H1 (cell line): ENCODE measurements at regions not wholly inside any gene's neighbourhood (a gene's known extent, or its start where the extent isn't known, plus 50 kb on each side); places are given as distances from the start of the nearest gene placed in this dataset.

Experiments
- CBX5 ChIP-seq: fragments of 300-800, 300-1000 bp; sonication (generic); IDR thresholded peaks from 2 replicates; pipeline ENCODE4 v1.7.1; 2016; ENCODE audit warnings: antibody characterized with exemption, low read length, low read depth
- CTCF ChIP-seq, 3 experiments: IDR thresholded peaks; 1 replicate in 2 of 3; 2 replicates in 1 of 3; pipeline versions ENCODE4 v1.5.1 to v1.6.1; 2011; ENCODE audit warnings: low read length in 3 of 3, mild to moderate bottlenecking in 3 of 3, inconsistent platforms in 2 of 3, low read depth in 1 of 3, moderate library complexity in 1 of 3; ENCODE audit not compliant: insufficient read depth in 1 of 3; ENCODE audit errors: control extremely low read depth in 1 of 3
- KDM1A ChIP-seq: fragments of 200-600, 300-600 bp; sonication (generic); IDR thresholded peaks from 2 replicates; pipeline ENCODE4 v1.7.1; 2016; ENCODE audit warnings: mild to moderate bottlenecking, low read length, borderline replicate concordance
- POLR2A ChIP-seq, 2 experiments: IDR thresholded peaks; 1 replicate in 1 of 2; 2 replicates in 1 of 2; pipeline ENCODE4 v1.6.1; 2011; ENCODE audit warnings: low read depth in 2 of 2, low read length in 2 of 2, mild to moderate bottlenecking in 2 of 2; ENCODE audit errors: control extremely low read depth in 1 of 2
- POLR2AphosphoS5 ChIP-seq: IDR thresholded peaks from 2 replicates; pipeline ENCODE4 v1.6.1; 2011; ENCODE audit warnings: low read depth, low read length
- RAD21 ChIP-seq, 2 experiments: IDR thresholded peaks in 1 of 2; conservative IDR thresholded peaks in 1 of 2; 2 replicates each; pipeline ENCODE4 v1.6.1; 2011; ENCODE audit warnings: low read depth in 2 of 2, low read length in 2 of 2, improper control_type of control experiment in 1 of 2, inconsistent platforms in 1 of 2, mild to moderate bottlenecking in 1 of 2, moderate library complexity in 1 of 2
- RFX5 ChIP-seq: IDR thresholded peaks from 2 replicates; pipeline ENCODE4 v1.6.1; 2011; ENCODE audit warnings: low read depth, low read length, improper control_type of control experiment, borderline replicate concordance
- TAF1 ChIP-seq: IDR thresholded peaks from 2 replicates; pipeline ENCODE4 v1.6.1; 2011; ENCODE audit warnings: mild to moderate bottlenecking, low read depth, low read length
- ZNF274 ChIP-seq: IDR thresholded peaks from 2 replicates; pipeline ENCODE4 v1.7.0; 2012; ENCODE audit warnings: low read length, borderline replicate concordance; ENCODE audit errors: extremely low read depth

GRCh38 chr7:125126376-125126775, 196.8 kb upstream of the POT1 start:
- TF ChIP-seq CTCF (IDR thresholded peaks at IDR 0.05; ENCODE audit: control extremely low read depth in 1 of 3, insufficient read depth in 1 of 3, low read depth in 1 of 3, low read length in 3 of 3) (no peak), CBX5 (no peak), POLR2A (IDR thresholded peaks at IDR 0.05; ENCODE audit: control extremely low read depth in 1 of 2, low read depth in 2 of 2, low read length in 2 of 2) (no peak), KDM1A (no peak), TAF1 (no peak), ZNF274 (no peak), RFX5 (no peak), RAD21 (IDR thresholded peaks at IDR 0.05 in 1 of 2, conservative IDR thresholded peaks at IDR 0.05 in 1 of 2; ENCODE audit: low read depth in 2 of 2, low read length in 2 of 2) (no peak), POLR2AphosphoS5 (no peak)
